Right lobe of liver (tissue), 6 donors: ENCODE measurements at regions not wholly inside any gene's neighbourhood (a gene's known extent, or its start where the extent isn't known, plus 50 kb on each side); places are given as distances from the start of the nearest gene placed in this dataset.

Experiments
- ATAC-seq, 4 donors: fragments of 200-7000 bp; cut with Tn5 transposase; one replicate each; pipeline ENCODE4 v1.9.1; 2020; ENCODE audit warnings: mild to moderate bottlenecking in 4 of 4, moderate library complexity in 4 of 4
- DNase-seq, 3 donors: peaks; one replicate each; pipeline ENCODE4 v3.0.0-alpha.2; 2020
- H3K27ac ChIP-seq, 3 donors: fragments of 200-600 bp; one replicate each; pipeline ENCODE4 v1.8.0; 2022
- H3K27me3 ChIP-seq, 2 donors: fragments of 200-600 bp; one replicate each; pipeline ENCODE4 v1.8.0; 2022
- H3K36me3 ChIP-seq, 4 donors: fragments of 200-600 bp; sonication (generic) in 1 of 4; one replicate each; pipeline versions ENCODE4 v1.5.1 to v1.8.0; 2017 to 2022; ENCODE audit warnings: control low read depth in 1 of 4
- H3K4me1 ChIP-seq, 4 donors: fragments of 200-600 bp; sonication (generic) in 1 of 4; one replicate each; pipeline versions ENCODE4 v1.5.1 to v1.8.0; 2017 to 2022; ENCODE audit warnings: control low read depth in 1 of 4
- H3K4me3 ChIP-seq, 3 donors: fragments of 200-600 bp; one replicate each; pipeline ENCODE4 v1.8.0; 2022
- H3K9me3 ChIP-seq, 4 donors: fragments of 200-600 bp; sonication (generic) in 1 of 4; one replicate each; pipeline versions ENCODE4 v1.5.1 to v1.8.0; 2017 to 2022; ENCODE audit warnings: control low read depth in 1 of 4
- CTCF ChIP-seq, 4 donors: fragments of 200-600 bp in 3 of 4; fragments of 450-650 bp in 1 of 4; IDR thresholded peaks; one replicate each; pipeline versions ENCODE4 v1.5.1 to v1.8.0; 2016 to 2022; ENCODE audit warnings: antibody characterized with exemption in 4 of 4, mild to moderate bottlenecking in 2 of 4
- POLR2A ChIP-seq: fragments of 450-650 bp; IDR thresholded peaks from one replicate; pipeline ENCODE4 v1.6.1; 2017; ENCODE audit warnings: antibody characterized with exemption, mild to moderate bottlenecking
- WGBS: methylation state at CpG from one replicate; pipeline ENCODE4 v1.1.6; 2018; ENCODE audit warnings: low coverage, low lambda C conversion rate; ENCODE audit not compliant: insufficient coverage; ENCODE audit errors: missing lambda C conversion rate; 5-methylcytosine and 5-hydroxymethylcytosine counted together
- intact Hi-C, 2 donors: fragments of 100-400 bp; cut with DNase I; formaldehyde crosslinking; loops; one replicate each; pipeline versions ENCODE4 v1.11.2 to v1.14.1; 2022
- donor health status: DM: no; HTN: yes; CAD: no.
- donor health status: DM: no; HTN: no; CAD: no.
- donor health status: DM: no; HTN: no; CAD: no.
- donor health status: DM: no; HTN: yes; CAD: no.
- donor health status: DM: no; HTN: yes; CAD: no.

GRCh38 chr11:116518141-116518540, 254.6 kb downstream of the BUD13 start:
- H3K27ac ChIP-seq: no peak overlapping the region
- WGBS: 86% methylated on average over 10 of the region's 10 CpGs
- ATAC-seq: no peak

GRCh38 chr11:116517584-116517983, 255.2 kb downstream of the BUD13 start:
- Histone ChIP-seq H3K9me3 (no peaks in the 10 kb centered on the region), H3K27ac (no peak overlapping the region), H3K4me3 (no peak overlapping the region), H3K4me1 (no peaks in the 10 kb centered on the region), H3K27me3 (no peaks in the 10 kb centered on the region), H3K36me3 (no peaks in the 10 kb centered on the region)
- ATAC-seq: no peak
- TF ChIP-seq POLR2A (no peak), CTCF (IDR thresholded peaks at IDR 0.05) (no peak)
- intact Hi-C loops: no loop called here
- 53% methylated on average over 5 of the region's 6 CpGs for WGBS
- peak in 1 of 3 donors; percentile 6 for DNase-seq

More at GRCh38 chr11:116518141-116518540, 254.6 kb downstream of the BUD13 start:
- Histone ChIP-seq H3K4me1 (no peaks in the 10 kb centered on the region), H3K36me3 (no peaks in the 10 kb centered on the region), H3K4me3 (no peak overlapping the region), H3K9me3 (no peaks in the 10 kb centered on the region), H3K27me3 (no peaks in the 10 kb centered on the region)
- DNase-seq: peak in 1 of 3 donors; percentile 12
- TF ChIP-seq CTCF (IDR thresholded peaks at IDR 0.05) (no peak), POLR2A (no peak)
- intact Hi-C loops: no loop called here

GRCh38 chr11:116517077-116517476, 255.7 kb downstream of the BUD13 start:
- no peak overlapping the region for H3K4me3 ChIP-seq
- no peak overlapping the region for H3K27ac ChIP-seq
- WGBS: 50% methylated on average over 1 of the region's 4 CpGs
- DNase-seq (peak in 1 of 3 donors; percentile 20), ATAC-seq (no peak)
- intact Hi-C loops: no loop called here
- TF ChIP-seq POLR2A (no peak), CTCF (IDR thresholded peaks at IDR 0.05) (no peak)
- no peaks in the 10 kb centered on the region for H3K9me3 ChIP-seq
- no peaks in the 10 kb centered on the region for H3K27me3 ChIP-seq
- H3K4me1 ChIP-seq: no peaks in the 10 kb centered on the region
- no peaks in the 10 kb centered on the region for H3K36me3 ChIP-seq

GRCh38 chr11:116515664-116516184, 257.1 kb downstream of the BUD13 start:
- DNase-seq (peak in 1 of 3 donors; percentile 52), ATAC-seq (peak in 2 of 4 donors; percentile 18 to 38)
- Histone ChIP-seq H3K36me3 (no peaks in the 10 kb centered on the region), H3K4me1 (no peaks in the 10 kb centered on the region), H3K4me3 (no peak overlapping the region), H3K27me3 (no peaks in the 10 kb centered on the region), H3K9me3 (no peaks in the 10 kb centered on the region), H3K27ac (no peak overlapping the region)
- intact Hi-C loops: no loop called here
- TF ChIP-seq POLR2A (no peak), CTCF (IDR thresholded peaks at IDR 0.05) (no peak)
- 80% methylated on average over 3 of the region's 7 CpGs for WGBS

- Histone ChIP-seq H3K4me1 (no peaks in the 10 kb centered on the region), H3K27ac (no peak overlapping the region), H3K27me3 (no peaks in the 10 kb centered on the region), H3K36me3 (no peaks in the 10 kb centered on the region), H3K4me3 (no peak overlapping the region), H3K9me3 (no peaks in the 10 kb centered on the region)
- intact Hi-C loops: no loop called here
- ATAC-seq (peak; percentile 75 to 91 (median 80)), DNase-seq (peak; percentile 63 to 77 (median 64))
- TF ChIP-seq POLR2A (no peak), CTCF (IDR thresholded peaks at IDR 0.05) (peak; percentile 36 to 69 (median 42))
- 32% methylated on average over 7 of the region's 8 CpGs for WGBS
These were observed 258.9 kb downstream of the BUD13 start for GRCh38 chr11:116513894-116514293.
